ENCODE measurements at regions not wholly inside any gene's neighbourhood (a gene's known extent, or its start where the extent isn't known, plus 50 kb on each side); places are given as distances from the start of the nearest gene placed in this dataset.

- no TSS peak for BruUV-seq (replicated peaks)
- DNase-seq (ENCODE audit: low read depth, low spot score): no peak
- Histone ChIP-seq H3K4me1 (ENCODE audit: control insufficient read depth, insufficient read depth, low read length) (peaks cover 18% of the 10 kb centered on the region), H3K36me3 (ENCODE audit: control insufficient read depth in 2 of 2, insufficient read depth in 2 of 2, low read length in 1 of 2) (no peaks in the 10 kb centered on the region), H3K9ac (ENCODE audit: control insufficient read depth, insufficient read depth, low read length) (no peak overlapping the region), H3K79me2 (ENCODE audit: control insufficient read depth, insufficient read depth, low read length) (no peaks in the 10 kb centered on the region), H3K4me2 (ENCODE audit: control insufficient read depth, insufficient read depth) (peak overlapping the region; percentile 81; the same call in 1 of the 2 replicates), H3K27ac (ENCODE audit: control insufficient read depth, insufficient read depth) (peak overlapping the region; percentile 20; the same call in 1 of the 2 replicates), H4K20me1 (ENCODE audit: control insufficient read depth, insufficient read depth) (no peaks in the 10 kb centered on the region), H2AFZ (ENCODE audit: control insufficient read depth, low read depth, low read length) (peak overlapping the region; percentile 55), H3K4me3 (no peak overlapping the region), H3K9me3 (replicated peaks; ENCODE audit: control insufficient read depth, insufficient read depth, low read length) (no peaks in the 10 kb centered on the region), H3K27me3 (replicated peaks in 1 of 2; ENCODE audit: control insufficient read depth in 2 of 2, insufficient read depth in 2 of 2, low read length in 1 of 2) (no peaks in the 10 kb centered on the region)
- no peak for FAIRE-seq
- in situ Hi-C loops (cut with MboI): no loop called here
- TF ChIP-seq RUNX3 (IDR thresholded peaks at IDR 0.05; ENCODE audit: low read length) (peak; percentile 43; the same call in 1 of the 2 replicates), CEBPB (IDR thresholded peaks at IDR 0.05; ENCODE audit: borderline replicate concordance in 1 of 2, low read depth in 2 of 2, low read length in 2 of 2) (no peak), RCOR1 (conservative IDR thresholded peaks at IDR 0.05; ENCODE audit: low read depth, low read length) (no peak)
- intact Hi-C loops (cut with micrococcal nuclease; ENCODE audit: unreplicated experiment): loop anchor here (5.0 to 10.0 kb wide), 3 partner anchors 38 to 130 kb away; no protein-coding TSS in a partner anchor
- ChIA-PET POLR2A (no interaction called here), CTCF (interaction anchor here (0.6 kb wide), 1 partner anchor 70 kb away, joined by 3 read pairs; no protein-coding TSS in a partner anchor), SMC1A (ENCODE audit: uncharacterized antibody, unreplicated experiment) (interaction anchor here (1.4 kb wide), 1 partner anchor 9 kb away, joined by 4 read pairs; no protein-coding TSS in a partner anchor), RAD21 (ENCODE audit: unreplicated experiment) (no interaction called here)
- 86% methylated on average over 3 of the region's 3 CpGs for WGBS (ENCODE audit: insufficient coverage, insufficient replicate concordance, low lambda C conversion rate, missing lambda C conversion rate)
- ATAC-seq: peak; percentile 20; the same call in 2 of the 3 replicates
Measured at GRCh38 chr7:81884817-81885216, 115.0 kb upstream of the HGF start.

- in situ Hi-C loops (cut with MboI): no loop called here
- ChIA-PET SMC1A (ENCODE audit: uncharacterized antibody, unreplicated experiment) (interaction anchor here (0.8 to 1.5 kb wide), 4 partner anchors 8 to 72 kb away, joined by 3 to 7 read pairs (median 4); no protein-coding TSS in a partner anchor), POLR2A (interaction anchor here (0.5 kb wide), 1 partner anchor 1267 kb away, joined by 5 read pairs; no protein-coding TSS in a partner anchor), CTCF (interaction anchor here (1.6 kb wide), 1 partner anchor 384 kb away, joined by 4 read pairs; no protein-coding TSS in a partner anchor), RAD21 (ENCODE audit: unreplicated experiment) (interaction anchor here (1.0 kb wide), 1 partner anchor 42 kb away, joined by 3 read pairs; no protein-coding TSS in a partner anchor)
- intact Hi-C loops (cut with micrococcal nuclease; ENCODE audit: unreplicated experiment): loop anchor here (5.0 to 10.0 kb wide), 2 partner anchors 37 to 131 kb away; no protein-coding TSS in a partner anchor
- peak overlapping the region; percentile 82 for H2AFZ ChIP-seq (ENCODE audit: control insufficient read depth, low read depth, low read length)
- no peaks in the 10 kb centered on the region for H3K79me2 ChIP-seq (ENCODE audit: control insufficient read depth, insufficient read depth, low read length)
- H3K27ac ChIP-seq (ENCODE audit: control insufficient read depth, insufficient read depth): peak overlapping the region; percentile 71
- ATAC-seq (peak; percentile 79), DNase-seq (ENCODE audit: low read depth, low spot score) (peak; percentile 45), FAIRE-seq (no peak)
- no peaks in the 10 kb centered on the region for H3K9me3 ChIP-seq (replicated peaks; ENCODE audit: control insufficient read depth, insufficient read depth, low read length)
- H4K20me1 ChIP-seq (ENCODE audit: control insufficient read depth, insufficient read depth): no peaks in the 10 kb centered on the region
- no peaks in the 10 kb centered on the region for H3K36me3 ChIP-seq (ENCODE audit: control insufficient read depth in 2 of 2, insufficient read depth in 2 of 2, low read length in 1 of 2)
- H3K4me3 ChIP-seq: peak overlapping the region; percentile 27; the same call in 1 of the 2 replicates
- BruUV-seq (replicated peaks): no TSS peak
- peak overlapping the region; percentile 81 for H3K4me2 ChIP-seq (ENCODE audit: control insufficient read depth, insufficient read depth)
- no peaks in the 10 kb centered on the region for H3K27me3 ChIP-seq (replicated peaks in 1 of 2; ENCODE audit: control insufficient read depth in 2 of 2, insufficient read depth in 2 of 2, low read length in 1 of 2)
- 44% methylated on average over 7 of the region's 7 CpGs for WGBS (ENCODE audit: insufficient coverage, insufficient replicate concordance, low lambda C conversion rate, missing lambda C conversion rate)
- H3K9ac ChIP-seq (ENCODE audit: control insufficient read depth, insufficient read depth, low read length): no peak overlapping the region
- H3K4me1 ChIP-seq (ENCODE audit: control insufficient read depth, insufficient read depth, low read length): peaks cover 18% of the 10 kb centered on the region
- TF ChIP-seq FOXK2 (IDR thresholded peaks at IDR 0.05) (no peak), RCOR1 (conservative IDR thresholded peaks at IDR 0.05; ENCODE audit: low read depth, low read length) (no peak), ZNF217 (IDR thresholded peaks at IDR 0.05) (no peak), EED (IDR thresholded peaks at IDR 0.05; ENCODE audit: low read depth) (0 out of 2 replicates have a peak, but pooled peaks have one; percentile 40), NFIC (IDR thresholded peaks at IDR 0.05; ENCODE audit: low read depth, low read length) (no peak; the same call in 1 of the 2 replicates), ELK1 (IDR thresholded peaks at IDR 0.05; ENCODE audit: low read depth, low read length) (no peak), RELB (IDR thresholded peaks at IDR 0.05; ENCODE audit: low read depth) (peak; percentile 18; the same call in 1 of the 2 replicates), RUNX3 (IDR thresholded peaks at IDR 0.05; ENCODE audit: low read length) (peak; percentile 38; the same call in 1 of the 2 replicates), SMC3 (IDR thresholded peaks at IDR 0.05; ENCODE audit: borderline replicate concordance, low read length) (0 out of 2 replicates have a peak, but pooled peaks have one; percentile 8), EP300 (IDR thresholded peaks at IDR 0.05; ENCODE audit: borderline replicate concordance in 1 of 2, control insufficient read depth in 1 of 2, low read depth in 2 of 2, low read length in 2 of 2) (peak in 1 of 2 experiments; percentile 34; a peak in 1 of 4 replicates), PML (IDR thresholded peaks at IDR 0.05; ENCODE audit: low read length) (no peak), JUNB (IDR thresholded peaks at IDR 0.05) (peak; percentile 87), POLR2A (IDR thresholded peaks at IDR 0.05; ENCODE audit: low read depth, low read length) (no peak)
Measured at GRCh38 chr7:81883801-81884393, 114.0 kb upstream of the HGF start.

Measured in GM12878 (cell line).